ENCODE measurements at regions not wholly inside any gene's neighbourhood (a gene's known extent, or its start where the extent isn't known, plus 50 kb on each side); places are given as distances from the start of the nearest gene placed in this dataset.
"Not testable (repeated sequence)": the region's sequence is repeated elsewhere in the genome, so short reads cannot be mapped to it uniquely, and the experiment has no call there.

DNA sequence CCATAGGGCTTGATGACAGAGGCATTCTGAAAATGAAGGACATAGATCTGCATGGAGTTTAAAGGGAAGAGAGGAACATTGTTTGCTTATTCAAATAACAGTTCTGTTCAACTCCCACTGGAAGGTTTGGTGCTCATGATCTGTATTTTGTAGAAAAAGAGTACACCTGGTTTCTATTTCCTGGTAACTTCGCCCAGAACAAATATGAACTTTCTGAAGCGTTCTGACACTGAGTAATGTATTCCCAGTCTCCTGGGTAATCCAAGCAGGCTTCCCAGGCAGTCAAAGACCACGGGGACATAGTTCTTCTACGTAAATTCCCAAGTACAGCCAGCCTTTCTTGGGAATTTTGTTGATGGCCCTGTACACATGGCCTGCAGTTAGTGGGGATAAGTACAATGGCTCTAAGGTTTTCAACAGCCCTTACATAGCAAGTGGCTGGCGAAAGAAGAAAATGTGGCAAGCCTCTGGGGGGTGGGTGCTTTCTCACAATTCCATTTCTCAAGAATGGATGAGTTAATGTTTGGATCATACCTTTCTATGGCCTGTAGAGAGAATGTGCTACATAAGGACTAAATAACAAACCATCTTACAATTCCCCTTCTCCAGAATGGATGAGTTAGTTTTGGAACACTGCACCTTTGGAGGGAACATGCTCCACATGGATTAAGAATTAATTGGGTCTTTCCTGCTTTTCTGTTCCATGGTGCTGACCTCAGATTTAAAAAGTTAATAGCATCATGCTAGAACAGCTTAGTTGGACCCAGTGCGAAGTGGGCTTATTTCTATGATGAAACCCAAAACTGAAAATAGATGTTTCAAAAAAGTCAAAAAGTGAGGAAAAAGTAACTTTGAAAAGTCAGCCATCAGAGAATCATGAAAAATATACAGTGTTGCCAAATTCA is 52.7 kb downstream of the COL6A6 start:
- DNase-seq: peak; percentile 47

DNA sequence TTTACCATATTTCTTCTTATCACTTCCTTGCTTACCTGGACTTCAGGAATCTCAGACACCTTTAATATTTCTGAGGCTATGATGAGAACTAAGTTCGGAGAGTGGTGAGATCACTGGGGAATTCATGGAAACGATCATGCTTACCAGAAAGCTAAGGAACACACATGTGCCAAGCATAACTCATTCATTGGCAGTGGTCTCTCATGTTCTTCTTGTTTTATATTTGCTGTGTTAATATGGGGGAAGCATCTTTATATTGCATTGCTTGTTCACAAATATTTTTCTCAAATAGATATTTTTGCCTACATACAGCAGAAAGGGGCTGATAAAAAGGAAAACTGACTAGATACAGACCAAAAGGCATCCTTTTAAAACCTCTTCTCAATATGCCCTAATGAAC is 55.8 kb downstream of the COL6A6 start:
- DNase-seq: no peak

DNA sequence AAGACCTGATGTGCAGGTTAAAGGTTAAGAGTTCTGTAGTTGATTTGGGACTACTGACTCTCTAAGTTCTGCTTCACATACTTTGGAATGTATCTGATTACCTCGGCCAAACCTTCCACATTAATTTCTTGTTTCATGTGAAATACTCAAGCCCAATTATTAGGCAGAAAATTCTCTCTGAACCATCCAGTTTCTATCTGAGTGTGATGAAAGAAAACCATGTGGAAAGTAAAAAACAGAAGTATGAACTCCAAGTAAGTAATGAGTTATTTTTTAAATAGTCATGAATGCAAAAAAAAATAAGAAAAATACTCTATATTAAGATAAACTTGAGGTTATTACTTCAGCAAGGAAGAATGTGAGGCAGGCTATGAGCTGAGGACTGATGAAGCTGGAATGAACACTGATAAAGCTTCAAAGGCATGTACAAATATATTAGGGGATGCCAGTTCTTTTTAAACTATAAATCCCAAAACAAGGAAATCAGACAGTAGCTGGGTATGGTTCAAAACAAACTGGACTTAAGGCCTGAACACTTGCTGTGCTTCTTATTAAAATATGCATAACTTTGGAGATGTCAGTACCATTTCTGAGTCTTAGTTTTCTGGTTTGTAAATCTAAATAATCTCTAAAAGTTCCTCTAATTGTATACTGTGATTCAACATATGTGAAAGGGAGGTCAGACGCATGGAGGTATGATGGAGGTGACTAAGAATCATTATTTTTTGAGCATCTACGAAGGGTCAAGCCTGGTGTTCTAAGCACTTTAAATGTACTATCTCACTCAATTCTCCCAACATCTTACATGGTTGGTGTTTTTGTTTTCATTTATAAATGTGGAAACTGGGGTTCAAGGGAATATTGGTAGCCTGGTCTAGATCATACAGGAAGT is 59.6 kb downstream of the COL6A6 start:
- DNase-seq: no peak

DNA sequence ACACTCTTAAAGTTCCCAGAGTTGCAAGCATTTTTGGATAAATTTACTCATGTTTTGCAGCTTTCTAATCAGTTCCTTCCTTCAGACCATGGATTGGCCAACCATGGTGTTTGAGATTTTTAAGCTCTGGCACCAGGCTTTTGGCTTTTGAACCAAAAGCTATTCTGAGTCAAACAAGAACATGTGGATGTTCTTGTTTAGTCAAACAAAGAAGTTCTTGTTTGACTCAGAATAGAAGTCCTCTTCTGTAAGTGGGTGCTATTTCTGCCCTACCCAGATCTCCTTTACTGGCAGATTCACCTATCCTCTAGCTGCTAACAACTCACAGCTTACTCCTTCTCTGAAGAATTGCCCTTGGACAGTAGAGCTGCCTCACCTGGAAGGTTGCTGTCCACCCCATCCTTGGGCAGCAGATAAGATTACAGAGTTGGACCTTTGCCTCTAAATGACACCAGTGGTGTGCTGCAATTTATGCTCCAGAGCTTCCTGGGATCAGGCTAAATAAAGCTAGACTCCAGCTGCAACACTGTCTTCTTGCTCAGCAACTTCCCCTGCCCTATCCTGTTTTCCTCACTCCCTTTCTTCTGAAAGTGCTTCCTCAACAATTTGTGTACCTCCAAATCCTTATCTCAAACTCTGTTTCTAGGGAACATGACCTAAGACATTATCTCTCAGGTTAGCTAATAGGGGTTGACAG is 65.6 kb downstream of the COL6A6 start:
- DNase-seq: no peak

DNA sequence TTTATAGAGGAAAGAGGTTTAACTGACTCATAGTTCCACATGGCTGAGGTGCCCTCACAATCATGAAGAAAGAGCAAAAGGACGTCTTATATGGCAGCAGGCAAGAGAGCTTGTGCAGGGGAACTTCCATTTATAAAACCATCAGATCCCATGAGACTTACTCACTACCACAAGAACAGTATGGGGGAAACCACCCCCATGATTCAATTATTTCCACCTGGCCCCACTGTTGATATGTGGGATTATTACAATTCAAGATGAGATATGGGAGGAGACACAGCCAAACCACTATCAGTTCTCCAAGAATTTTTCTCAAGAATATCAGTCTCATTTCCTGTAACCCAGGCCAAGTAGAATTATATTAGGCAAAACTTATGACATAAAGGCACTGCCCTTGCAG is 77.8 kb downstream of the COL6A6 start:
- DNase-seq: not testable (repeated sequence)

DNA sequence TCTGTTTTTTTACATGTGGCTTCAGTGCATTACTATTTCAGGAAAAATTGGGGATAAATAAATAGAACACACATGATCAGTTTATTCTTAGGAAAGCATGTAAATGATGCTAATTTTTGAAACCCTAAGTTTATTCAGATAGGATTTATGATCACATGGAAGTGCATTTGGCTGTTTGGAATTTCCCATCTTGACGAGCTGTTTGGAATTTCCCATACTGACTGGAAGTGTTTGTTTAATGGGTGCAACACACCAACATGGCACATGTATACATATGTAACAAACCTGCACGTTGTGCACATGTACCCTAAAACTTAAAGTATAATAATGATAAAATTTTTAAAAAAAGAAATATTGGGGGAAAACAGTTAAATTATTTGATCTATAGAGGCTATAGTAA is 79.5 kb downstream of the COL6A6 start:
- DNase-seq: no peak

DNA sequence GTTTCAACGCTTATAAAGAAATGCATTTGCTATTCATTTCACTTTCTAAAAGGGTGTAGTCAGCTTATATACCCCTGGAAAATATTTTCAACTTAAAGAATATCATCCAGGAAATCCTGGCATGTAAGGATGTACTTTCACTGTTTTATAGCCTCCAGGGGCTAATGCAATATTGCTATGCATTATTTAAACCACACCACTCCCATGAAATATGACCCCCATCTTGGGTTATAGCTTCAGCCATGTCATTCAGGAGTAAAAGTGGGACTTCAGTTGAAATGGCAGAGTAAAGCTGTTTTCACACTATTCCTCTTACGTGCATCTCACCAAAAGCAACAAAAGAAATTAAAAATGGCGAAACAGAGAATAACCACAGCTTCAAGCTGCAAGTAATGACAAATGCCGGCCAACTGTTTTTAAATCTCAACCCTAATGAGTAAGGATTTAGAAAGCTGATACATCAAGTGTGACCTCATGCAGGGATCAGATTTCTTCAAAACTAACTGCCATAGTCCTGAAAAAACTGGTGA is 84.5 kb downstream of the COL6A6 start:
- DNase-seq: no peak

DNA sequence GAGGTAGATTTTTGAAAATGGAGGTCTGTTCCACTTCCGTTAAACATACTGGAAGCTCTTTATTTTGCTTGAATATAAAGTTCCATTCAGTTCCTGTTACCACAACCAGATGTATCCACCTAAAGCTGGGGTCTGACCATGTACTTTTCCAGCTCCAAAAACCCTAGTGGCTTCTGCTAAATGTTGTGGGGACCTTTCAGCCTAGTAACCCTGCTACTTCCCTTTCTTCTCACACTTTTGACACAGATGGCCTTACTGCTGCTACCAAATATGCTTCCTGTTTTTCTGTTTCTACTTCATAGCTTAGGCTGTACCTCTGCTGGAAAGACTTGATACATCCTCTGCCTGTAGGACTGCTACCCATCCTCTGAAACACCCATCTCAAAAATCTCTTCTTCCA is 87.8 kb downstream of the COL6A6 start:
- no peak for DNase-seq

DNA sequence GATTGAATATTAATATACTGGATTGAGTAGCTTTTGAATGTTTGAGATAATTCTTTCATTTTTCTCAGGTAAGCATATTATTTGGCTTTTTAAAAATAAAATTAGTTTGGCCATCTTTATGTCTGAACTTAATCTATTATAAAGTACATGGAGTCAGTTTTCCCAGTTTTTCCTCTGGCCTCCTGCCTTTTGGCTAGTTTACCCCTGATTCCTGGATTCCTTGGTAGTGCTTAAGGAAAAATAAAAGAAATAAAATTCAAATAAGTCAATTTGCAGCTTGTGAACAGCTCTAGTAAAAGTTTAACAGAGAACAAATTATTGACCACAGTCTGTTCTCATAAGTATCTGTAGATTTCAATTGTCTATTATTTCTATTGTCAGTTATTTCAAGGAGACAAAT is 89.4 kb downstream of the COL6A6 start:
- DNase-seq: no peak

DNA sequence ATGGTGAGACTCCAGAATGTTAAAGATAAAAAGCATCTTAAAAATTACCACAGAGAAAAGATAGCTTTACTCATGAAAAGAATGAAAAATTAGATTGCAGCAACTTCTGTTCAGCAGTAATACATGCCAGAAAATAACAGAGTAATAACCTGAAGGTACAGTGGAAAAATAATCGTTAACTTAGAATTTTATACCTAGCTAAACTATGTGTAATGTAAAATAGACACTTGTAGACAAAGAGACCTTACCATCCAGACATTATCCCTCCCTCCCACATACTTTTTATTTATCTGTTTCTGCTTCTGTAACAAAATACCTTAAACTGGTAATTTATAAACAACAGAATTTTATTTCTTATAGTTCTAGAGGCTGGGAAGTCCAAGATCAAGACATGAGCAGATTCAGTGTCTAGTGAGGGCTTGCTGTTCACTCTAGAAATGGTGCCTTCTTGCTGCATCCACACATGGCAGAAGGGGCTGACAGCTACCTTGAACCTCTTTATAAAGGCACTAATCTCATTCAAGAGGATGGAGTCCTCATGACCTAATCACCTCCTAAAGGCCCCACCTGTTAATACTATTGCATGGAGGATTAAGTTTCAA is 90.7 kb downstream of the COL6A6 start:
- DNase-seq: no peak

DNA sequence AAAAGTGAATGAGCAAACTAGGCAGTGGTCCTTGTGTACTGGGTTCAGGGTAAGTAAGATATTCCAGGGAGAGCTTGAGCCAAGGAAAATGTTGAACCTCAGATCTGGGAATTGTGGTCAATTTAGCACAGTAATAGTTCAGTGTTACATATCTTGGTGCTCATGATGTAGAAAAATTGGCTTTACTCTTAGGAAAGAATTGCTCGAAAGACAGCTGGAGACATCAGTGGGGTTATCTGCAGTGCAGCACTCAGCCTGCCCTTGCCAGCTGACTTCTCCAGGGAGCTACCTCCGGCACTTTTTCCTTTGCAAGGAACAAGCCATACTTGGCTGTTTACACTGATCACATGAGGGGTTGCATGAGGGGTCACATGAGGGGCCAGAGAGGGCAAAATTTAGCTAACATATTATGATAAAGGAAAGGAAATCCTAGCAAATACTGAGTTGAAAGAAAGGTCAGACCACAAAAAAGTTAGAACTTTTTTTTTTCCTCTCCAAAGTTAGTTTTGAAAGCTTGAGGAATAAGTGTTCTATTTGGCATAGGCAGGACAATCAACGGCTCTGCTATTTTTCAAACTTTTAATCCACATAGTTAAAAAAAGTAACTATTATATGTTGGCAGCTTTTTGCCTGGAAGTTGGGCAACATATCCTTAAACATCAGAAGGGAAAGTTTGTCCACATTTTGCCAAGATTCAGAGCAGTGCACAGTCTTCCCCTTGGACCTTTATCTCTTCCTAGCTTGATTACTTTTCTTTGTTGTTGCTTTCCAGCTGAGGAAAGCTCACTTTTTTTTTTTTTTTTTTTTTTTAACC is 92.4 kb downstream of the COL6A6 start:
- peak; percentile 88 for DNase-seq

DNA sequence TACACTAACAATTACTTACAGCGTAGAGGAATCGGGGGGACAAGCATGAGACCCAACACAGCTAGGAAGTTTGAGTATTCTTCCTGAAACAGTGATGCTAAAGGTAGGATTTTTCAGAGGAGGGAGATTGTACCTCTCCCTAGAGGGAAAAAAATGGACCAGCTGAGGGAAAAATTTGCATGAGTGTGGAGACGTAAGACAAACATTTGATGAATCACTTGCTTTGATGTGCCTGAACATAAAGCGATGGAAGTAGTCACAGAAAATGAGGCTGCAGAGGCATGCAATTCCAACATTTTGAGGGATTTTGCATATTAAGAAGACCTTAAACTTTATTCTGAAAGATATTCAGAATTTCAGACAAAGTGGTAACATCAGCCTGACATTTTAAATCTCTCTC is 102.2 kb downstream of the COL6A6 start:
- DNase-seq: no peak

DNA sequence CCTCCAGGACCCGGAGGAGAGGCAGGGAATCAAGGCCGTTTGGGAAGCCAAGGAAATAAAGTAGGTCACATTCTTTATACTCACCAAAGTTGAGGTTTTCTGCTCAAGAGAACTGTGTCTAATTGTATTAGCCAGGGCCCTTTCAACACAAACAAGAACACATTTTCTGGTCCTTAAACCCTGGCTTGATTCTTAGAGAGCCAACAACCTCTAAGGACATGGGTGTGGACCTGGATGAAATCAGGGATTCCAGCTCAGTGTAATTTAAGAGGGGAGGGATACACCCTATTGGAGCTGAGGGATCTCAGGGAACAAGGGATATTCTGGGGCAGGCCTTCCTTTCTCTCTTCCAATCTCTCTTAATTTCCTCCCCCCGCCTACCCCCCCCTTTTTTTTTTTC is 104.8 kb downstream of the COL6A6 start:
- DNase-seq: peak; percentile 31

DNA sequence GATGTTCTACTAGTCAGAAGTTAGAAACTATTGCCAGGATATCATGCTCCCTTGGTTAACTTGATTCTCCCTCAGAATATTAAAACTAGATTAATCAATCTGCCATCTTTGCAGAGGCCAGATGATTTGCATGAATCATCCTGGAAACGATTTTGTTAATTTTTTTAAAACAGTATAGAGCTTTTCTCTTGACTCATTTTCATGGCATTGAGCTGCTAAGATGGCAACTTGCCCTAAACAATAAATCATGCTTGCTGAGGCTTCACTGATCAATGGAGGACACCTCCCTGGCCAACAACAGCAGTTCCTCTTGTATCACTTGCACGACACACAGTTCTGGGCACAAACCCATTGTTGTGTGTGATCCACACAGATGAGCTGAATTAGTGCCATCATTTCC is 109.1 kb downstream of the COL6A6 start:
- DNase-seq: peak; percentile 36

DNA sequence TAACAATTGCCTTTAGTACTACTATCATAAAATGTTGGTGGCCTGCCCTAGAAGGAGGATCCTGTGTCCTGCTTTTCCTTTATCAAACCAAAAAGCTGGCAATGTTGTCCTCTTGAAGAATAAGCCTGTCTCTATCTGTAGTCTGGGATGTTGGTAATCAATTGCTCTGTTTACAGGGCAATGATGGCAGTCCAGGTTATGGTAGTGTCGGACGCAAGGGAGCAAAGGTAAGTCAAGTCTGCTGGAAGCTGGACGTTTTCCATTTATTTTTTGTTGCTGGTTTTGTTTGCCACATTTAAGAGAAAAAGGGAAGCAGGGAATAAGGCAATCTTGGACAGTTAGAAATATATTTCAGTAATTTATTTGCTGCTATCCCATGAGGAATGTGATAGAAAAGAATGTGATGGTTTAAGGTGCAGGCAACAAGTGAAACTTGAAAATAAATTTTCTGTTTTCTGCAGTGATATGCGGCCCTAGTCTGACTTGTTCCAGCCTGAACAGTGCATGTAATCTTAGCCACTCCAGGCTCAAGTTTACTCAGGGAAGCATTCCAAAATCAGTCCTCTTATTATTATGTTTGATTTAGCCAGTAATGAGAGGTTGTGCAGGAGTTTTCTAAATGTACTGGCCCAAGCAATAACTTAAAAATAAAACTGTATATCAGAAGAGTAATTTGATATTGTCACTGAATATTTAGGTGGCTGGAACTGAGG is 110.3 kb downstream of the COL6A6 start:
- DNase-seq: no peak

DNA sequence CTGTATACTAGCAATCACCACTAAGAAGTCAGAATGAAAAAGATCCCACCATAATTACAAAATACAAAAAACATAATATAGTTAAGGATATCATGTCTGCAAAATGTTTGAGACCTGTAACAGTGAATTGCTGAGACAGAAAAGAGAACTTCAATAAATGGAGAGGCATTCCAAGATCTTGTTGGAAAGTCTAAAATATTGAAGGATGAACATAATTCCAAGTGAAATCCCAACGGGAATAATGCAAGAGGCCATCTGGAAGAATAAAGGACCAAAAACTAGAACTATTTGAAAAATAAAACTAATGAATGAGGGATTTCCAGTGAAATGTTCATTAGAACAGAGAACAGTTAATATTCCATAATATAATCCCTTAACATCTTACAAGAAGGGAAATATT is 110.9 kb downstream of the COL6A6 start:
- DNase-seq: no peak
